SU-DHL-6 (cell line): ENCODE measurements at regions not wholly inside any gene's neighbourhood (a gene's known extent, or its start where the extent isn't known, plus 50 kb on each side); places are given as distances from the start of the nearest gene placed in this dataset.
"Not testable (repeated sequence)": the region's sequence is repeated elsewhere in the genome, so short reads cannot be mapped to it uniquely, and the experiment has no call there.

Source experiments
- H2AFZ ChIP-seq: fragments of 200-600 bp; sonication (generic); 2 replicates; pipeline ENCODE4 v1.6.1; 2014; ENCODE audit warnings: low read depth, mild to moderate bottlenecking, moderate library complexity, mixed read lengths, antibody characterized with exemption, low read length; ENCODE audit not compliant: severe bottlenecking
- H3F3A ChIP-seq: fragments of 200-600 bp; shearing (Covaris generic); 2 replicates; pipeline ENCODE4 v1.6.0; 2016; ENCODE audit warnings: antibody characterized with exemption, mild to moderate bottlenecking; ENCODE audit not compliant: insufficient read depth
- H3K27ac ChIP-seq: fragments of 200-600 bp; sonication (generic); 2 replicates; pipeline ENCODE4 v1.5.1; 2016; ENCODE audit warnings: low read depth, mild to moderate bottlenecking, low read length, moderate library complexity, mixed read lengths
- H3K27me3 ChIP-seq: fragments of 200-600 bp; sonication (generic), shearing (Covaris generic); 2 replicates; pipeline ENCODE4 v1.6.0; 2014; ENCODE audit warnings: mild to moderate bottlenecking, low read length
- H3K36me3 ChIP-seq: fragments of 200-600 bp; sonication (generic); 2 replicates; pipeline ENCODE4 v1.6.1; 2014; ENCODE audit warnings: mild to moderate bottlenecking, low read length, mixed read lengths
- H3K4me2 ChIP-seq: fragments of 300-600, 200-600 bp; shearing (Covaris generic), sonication (generic); 2 replicates; pipeline ENCODE4 v1.6.0; 2014; ENCODE audit warnings: low read length, low read depth, mild to moderate bottlenecking; ENCODE audit not compliant: poor library complexity, severe bottlenecking
- H3K4me3 ChIP-seq: fragments of 200-600 bp; sonication (generic); 2 replicates; pipeline ENCODE4 v1.5.1; 2014; ENCODE audit warnings: antibody characterized with exemption, low read length, mild to moderate bottlenecking, mixed read lengths; ENCODE audit not compliant: insufficient read depth, poor library complexity, severe bottlenecking
- H3K79me2 ChIP-seq: fragments of 200-600 bp; sonication (generic); 2 replicates; pipeline ENCODE4 v1.6.1; 2014; ENCODE audit warnings: mild to moderate bottlenecking, low read length, moderate library complexity; ENCODE audit not compliant: insufficient read depth
- H3K9ac ChIP-seq: fragments of 200-600 bp; sonication (generic); 2 replicates; pipeline ENCODE4 v1.7.0; 2014; ENCODE audit warnings: mild to moderate bottlenecking, low read length
- H3K9me2 ChIP-seq: fragments of 200-600 bp; sonication (generic); replicated peaks from 2 replicates; pipeline ENCODE4 v1.6.1; 2014; ENCODE audit warnings: low read length; ENCODE audit not compliant: insufficient read depth
- H3K9me3 ChIP-seq: fragments of 200-600 bp; sonication (generic); 2 replicates; pipeline ENCODE4 v1.6.1; 2014; ENCODE audit warnings: low read length, mixed read lengths; ENCODE audit not compliant: insufficient read depth
- H4K20me1 ChIP-seq: fragments of 200-600 bp; sonication (generic); 2 replicates; pipeline ENCODE4 v1.6.1; 2014; ENCODE audit warnings: low read depth, mild to moderate bottlenecking, antibody characterized with exemption, low read length, moderate library complexity, mixed read lengths
- CTCF ChIP-seq: fragments of 200-600 bp; sonication (generic); IDR thresholded peaks from one replicate; pipeline ENCODE4 v1.5.1; 2017; ENCODE audit warnings: antibody characterized with exemption, mild to moderate bottlenecking, low read length, moderate library complexity; ENCODE audit not compliant: insufficient read depth, poor library complexity, severe bottlenecking
- EZH2phosphoT487 ChIP-seq: fragments of 200-600 bp; sonication (generic), shearing (Covaris generic); conservative IDR thresholded peaks from 2 replicates; pipeline ENCODE4 v1.6.1; 2018; ENCODE audit warnings: mild to moderate bottlenecking, antibody characterized with exemption, low read length, moderate library complexity, mixed read lengths

GRCh38 chr18:78433562-78433961 lies 546.1 kb upstream of the SALL3 start:
- H3K27ac ChIP-seq: no peak overlapping the region
- H3K4me2 ChIP-seq: no peak overlapping the region

GRCh38 chr18:78436110-78436509 lies 543.5 kb upstream of the SALL3 start:
- H3F3A ChIP-seq: no peaks in the 10 kb centered on the region
- no peaks in the 10 kb centered on the region for H3K9me3 ChIP-seq
- H3K27me3 ChIP-seq: no peaks in the 10 kb centered on the region
- H3K4me3 ChIP-seq: no peak overlapping the region
- no peak overlapping the region for H3K27ac ChIP-seq
- no peak overlapping the region for H3K9ac ChIP-seq
- H4K20me1 ChIP-seq: no peaks in the 10 kb centered on the region
- TF ChIP-seq CTCF: no peak
- no peak for TF ChIP-seq EZH2phosphoT487
- H3K9me2 ChIP-seq: no peaks in the 10 kb centered on the region; the same call in 1 of the 2 replicates
- no peaks in the 10 kb centered on the region for H3K36me3 ChIP-seq
- H2AFZ ChIP-seq: no peak overlapping the region
- H3K79me2 ChIP-seq: no peaks in the 10 kb centered on the region
- no peak overlapping the region for H3K4me2 ChIP-seq

More at GRCh38 chr18:78433562-78433961, 546.1 kb upstream of the SALL3 start:
- no peak overlapping the region for H3K4me3 ChIP-seq
- no peak overlapping the region for H3K9ac ChIP-seq
- H2AFZ ChIP-seq: no peak overlapping the region
- TF ChIP-seq EZH2phosphoT487 (no peak), CTCF (no peak)
- no peaks in the 10 kb centered on the region for H3K79me2 ChIP-seq
- H4K20me1 ChIP-seq: no peaks in the 10 kb centered on the region
- no peaks in the 10 kb centered on the region for H3K36me3 ChIP-seq
- H3F3A ChIP-seq: no peaks in the 10 kb centered on the region
- no peaks in the 10 kb centered on the region; the same call in 1 of the 2 replicates for H3K9me2 ChIP-seq
- no peaks in the 10 kb centered on the region for H3K27me3 ChIP-seq
- H3K9me3 ChIP-seq: no peaks in the 10 kb centered on the region

GRCh38 chr18:78438235-78438634 lies 541.4 kb upstream of the SALL3 start:
- not testable (repeated sequence) for H3K9ac ChIP-seq, H3K27me3 ChIP-seq, H2AFZ ChIP-seq, H3K9me2 ChIP-seq, H3K79me2 ChIP-seq, H3K27ac ChIP-seq, H3K9me3 ChIP-seq, H4K20me1 ChIP-seq, H3K36me3 ChIP-seq, H3K4me2 ChIP-seq, H3F3A ChIP-seq, H3K4me3 ChIP-seq

- H3K36me3 ChIP-seq: no peaks in the 10 kb centered on the region
- no peaks in the 10 kb centered on the region for H3K79me2 ChIP-seq
- no peaks in the 10 kb centered on the region for H3K27me3 ChIP-seq
- H3F3A ChIP-seq: no peaks in the 10 kb centered on the region
- H2AFZ ChIP-seq: no peak overlapping the region
- no peak overlapping the region for H3K4me2 ChIP-seq
- no peaks in the 10 kb centered on the region for H3K9me2 ChIP-seq
- H3K9me3 ChIP-seq: peaks cover 9% of the 10 kb centered on the region; the same call in 1 of the 2 replicates
- H4K20me1 ChIP-seq: no peaks in the 10 kb centered on the region
- no peak overlapping the region for H3K27ac ChIP-seq
- TF ChIP-seq EZH2phosphoT487 (no peak), CTCF (no peak)
- H3K4me3 ChIP-seq: no peak overlapping the region
- no peak overlapping the region for H3K9ac ChIP-seq
These were observed 533.7 kb upstream of the SALL3 start for GRCh38 chr18:78445880-78446279.
